ENCODE measurements at regions not wholly inside any gene's neighbourhood (a gene's known extent, or its start where the extent isn't known, plus 50 kb on each side); places are given as distances from the start of the nearest gene placed in this dataset.

- TF ChIP-seq, protein P1, sequence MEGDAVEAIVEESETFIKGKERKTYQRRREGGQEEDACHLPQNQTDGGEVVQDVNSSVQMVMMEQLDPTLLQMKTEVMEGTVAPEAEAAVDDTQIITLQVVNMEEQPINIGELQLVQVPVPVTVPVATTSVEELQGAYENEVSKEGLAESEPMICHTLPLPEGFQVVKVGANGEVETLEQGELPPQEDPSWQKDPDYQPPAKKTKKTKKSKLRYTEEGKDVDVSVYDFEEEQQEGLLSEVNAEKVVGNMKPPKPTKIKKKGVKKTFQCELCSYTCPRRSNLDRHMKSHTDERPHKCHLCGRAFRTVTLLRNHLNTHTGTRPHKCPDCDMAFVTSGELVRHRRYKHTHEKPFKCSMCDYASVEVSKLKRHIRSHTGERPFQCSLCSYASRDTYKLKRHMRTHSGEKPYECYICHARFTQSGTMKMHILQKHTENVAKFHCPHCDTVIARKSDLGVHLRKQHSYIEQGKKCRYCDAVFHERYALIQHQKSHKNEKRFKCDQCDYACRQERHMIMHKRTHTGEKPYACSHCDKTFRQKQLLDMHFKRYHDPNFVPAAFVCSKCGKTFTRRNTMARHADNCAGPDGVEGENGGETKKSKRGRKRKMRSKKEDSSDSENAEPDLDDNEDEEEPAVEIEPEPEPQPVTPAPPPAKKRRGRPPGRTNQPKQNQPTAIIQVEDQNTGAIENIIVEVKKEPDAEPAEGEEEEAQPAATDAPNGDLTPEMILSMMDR (IDR thresholded peaks at IDR 0.05), result no peak
- no peak for TF ChIP-seq POLR2A (IDR thresholded peaks at IDR 0.05)
Observed at GRCh38 chr2:150621526-150622213, 134.2 kb upstream of the RND3 start.
